ENCODE measurements at regions not wholly inside any gene's neighbourhood (a gene's known extent, or its start where the extent isn't known, plus 50 kb on each side); places are given as distances from the start of the nearest gene placed in this dataset.

GRCh38 chr11:115684699-115685098 is 180.5 kb upstream of the CADM1 start:
- TF ChIP-seq, protein P1, sequence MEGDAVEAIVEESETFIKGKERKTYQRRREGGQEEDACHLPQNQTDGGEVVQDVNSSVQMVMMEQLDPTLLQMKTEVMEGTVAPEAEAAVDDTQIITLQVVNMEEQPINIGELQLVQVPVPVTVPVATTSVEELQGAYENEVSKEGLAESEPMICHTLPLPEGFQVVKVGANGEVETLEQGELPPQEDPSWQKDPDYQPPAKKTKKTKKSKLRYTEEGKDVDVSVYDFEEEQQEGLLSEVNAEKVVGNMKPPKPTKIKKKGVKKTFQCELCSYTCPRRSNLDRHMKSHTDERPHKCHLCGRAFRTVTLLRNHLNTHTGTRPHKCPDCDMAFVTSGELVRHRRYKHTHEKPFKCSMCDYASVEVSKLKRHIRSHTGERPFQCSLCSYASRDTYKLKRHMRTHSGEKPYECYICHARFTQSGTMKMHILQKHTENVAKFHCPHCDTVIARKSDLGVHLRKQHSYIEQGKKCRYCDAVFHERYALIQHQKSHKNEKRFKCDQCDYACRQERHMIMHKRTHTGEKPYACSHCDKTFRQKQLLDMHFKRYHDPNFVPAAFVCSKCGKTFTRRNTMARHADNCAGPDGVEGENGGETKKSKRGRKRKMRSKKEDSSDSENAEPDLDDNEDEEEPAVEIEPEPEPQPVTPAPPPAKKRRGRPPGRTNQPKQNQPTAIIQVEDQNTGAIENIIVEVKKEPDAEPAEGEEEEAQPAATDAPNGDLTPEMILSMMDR (IDR thresholded peaks at IDR 0.05) = no peak
- Mint-ChIP-seq H3K27me3 (ENCODE audit: low read depth in 2 of 2) (peaks cover 0 to 12% of the 10 kb centered on the region in 2 donors), H3K27ac (no peak overlapping the region), H3K9me3 (peaks cover 3 to 12% of the 10 kb centered on the region in 2 donors), H3K36me3 (no peaks in the 10 kb centered on the region), H3K4me1 (no peaks in the 10 kb centered on the region), H3K4me3 (no peak overlapping the region)
- ATAC-seq = no peak
- no peak for DNase-seq
- H3K27ac ChIP-seq (ENCODE audit: low read length) = no peak overlapping the region
- H3K4me1 ChIP-seq (ENCODE audit: control insufficient read depth, insufficient read depth, low read length) = no peaks in the 10 kb centered on the region
- intact Hi-C loops (cut with micrococcal nuclease) = no loop called here
- H3K9me3 ChIP-seq (ENCODE audit: control insufficient read depth, insufficient read depth, low read length) = no peaks in the 10 kb centered on the region
- no peak overlapping the region for H3K4me3 ChIP-seq (ENCODE audit: low read length)
- H3K27me3 ChIP-seq (ENCODE audit: control insufficient read depth, insufficient read depth, low read length) = no peaks in the 10 kb centered on the region
- no peaks in the 10 kb centered on the region for H3K36me3 ChIP-seq (ENCODE audit: control insufficient read depth, insufficient read depth, low read length)
- WGBS (ENCODE audit: insufficient coverage) = 85% methylated on average over 8 of the region's 8 CpGs

DNA sequence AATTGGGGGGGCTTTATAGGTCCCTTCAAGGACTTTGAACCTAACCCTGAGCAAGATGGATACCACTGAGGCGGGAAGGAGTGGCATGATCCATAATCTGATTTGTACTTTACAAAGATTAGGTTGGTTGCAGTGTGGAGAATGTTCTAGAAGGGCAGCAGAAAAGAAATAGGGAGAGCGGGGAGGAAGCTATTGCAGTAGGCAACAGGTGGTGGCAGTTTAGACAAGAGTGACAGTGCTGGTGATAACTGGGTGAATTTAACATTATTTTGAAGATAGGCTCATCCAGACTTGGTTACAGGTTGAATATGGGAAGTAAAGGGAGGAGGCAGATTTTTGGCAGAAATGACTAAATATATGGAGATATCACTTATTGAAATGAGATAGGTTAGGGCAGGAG is 179.9 kb upstream of the CADM1 start:
- no peak overlapping the region for H3K4me3 ChIP-seq (ENCODE audit: low read length)
- TF ChIP-seq, protein P1 (IDR thresholded peaks at IDR 0.05) = no peak
- H3K9me3 ChIP-seq (ENCODE audit: control insufficient read depth, insufficient read depth, low read length) = no peaks in the 10 kb centered on the region
- DNase-seq (no peak), ATAC-seq (no peak)
- peaks cover 3 to 12% of the 10 kb centered on the region in 2 donors for H3K9me3 Mint-ChIP-seq
- H3K4me1 ChIP-seq (ENCODE audit: control insufficient read depth, insufficient read depth, low read length) = no peaks in the 10 kb centered on the region
- intact Hi-C loops (cut with micrococcal nuclease) = no loop called here
- no peaks in the 10 kb centered on the region for H3K36me3 Mint-ChIP-seq
- H3K27me3 Mint-ChIP-seq (ENCODE audit: low read depth in 2 of 2) = peaks cover 0 to 12% of the 10 kb centered on the region in 2 donors
- 92% methylated on average over 2 of the region's 2 CpGs for WGBS (ENCODE audit: insufficient coverage)
- no peaks in the 10 kb centered on the region for H3K36me3 ChIP-seq (ENCODE audit: control insufficient read depth, insufficient read depth, low read length)
- no peaks in the 10 kb centered on the region for H3K4me1 Mint-ChIP-seq
- no peaks in the 10 kb centered on the region for H3K27me3 ChIP-seq (ENCODE audit: control insufficient read depth, insufficient read depth, low read length)
- no peak overlapping the region for H3K27ac Mint-ChIP-seq
- no peak overlapping the region for H3K27ac ChIP-seq (ENCODE audit: low read length)
- no peak overlapping the region for H3K4me3 Mint-ChIP-seq

GRCh38 chr11:115682888-115683287 is 178.7 kb upstream of the CADM1 start:
- no peaks in the 10 kb centered on the region for H3K36me3 ChIP-seq (ENCODE audit: control insufficient read depth, insufficient read depth, low read length)
- H3K27me3 ChIP-seq (ENCODE audit: control insufficient read depth, insufficient read depth, low read length) = no peaks in the 10 kb centered on the region
- Mint-ChIP-seq H3K9me3 (peaks cover 3 to 12% of the 10 kb centered on the region in 2 donors), H3K36me3 (no peaks in the 10 kb centered on the region), H3K4me1 (no peaks in the 10 kb centered on the region), H3K4me3 (no peak overlapping the region), H3K27ac (no peak overlapping the region), H3K27me3 (ENCODE audit: low read depth in 2 of 2) (peaks cover 0 to 12% of the 10 kb centered on the region in 2 donors)
- intact Hi-C loops (cut with micrococcal nuclease) = no loop called here
- TF ChIP-seq, protein P1 (IDR thresholded peaks at IDR 0.05) = no peak
- WGBS (ENCODE audit: insufficient coverage) = 54% methylated on average over 2 of the region's 3 CpGs
- ATAC-seq (no peak), DNase-seq (no peak)
- H3K4me3 ChIP-seq (ENCODE audit: low read length) = no peak overlapping the region
- H3K27ac ChIP-seq (ENCODE audit: low read length) = no peak overlapping the region
- H3K4me1 ChIP-seq (ENCODE audit: control insufficient read depth, insufficient read depth, low read length) = no peaks in the 10 kb centered on the region
- no peaks in the 10 kb centered on the region for H3K9me3 ChIP-seq (ENCODE audit: control insufficient read depth, insufficient read depth, low read length)

GRCh38 chr11:115682101-115682500 is 177.9 kb upstream of the CADM1 start:
- Histone ChIP-seq H3K27ac (ENCODE audit: low read length) (no peak overlapping the region), H3K4me1 (ENCODE audit: control insufficient read depth, insufficient read depth, low read length) (no peaks in the 10 kb centered on the region), H3K36me3 (ENCODE audit: control insufficient read depth, insufficient read depth, low read length) (no peaks in the 10 kb centered on the region), H3K9me3 (ENCODE audit: control insufficient read depth, insufficient read depth, low read length) (no peaks in the 10 kb centered on the region), H3K27me3 (ENCODE audit: control insufficient read depth, insufficient read depth, low read length) (no peaks in the 10 kb centered on the region), H3K4me3 (ENCODE audit: low read length) (no peak overlapping the region)
- TF ChIP-seq, protein P1 (IDR thresholded peaks at IDR 0.05) = no peak
- Mint-ChIP-seq H3K4me1 (no peaks in the 10 kb centered on the region), H3K27ac (no peak overlapping the region), H3K36me3 (no peaks in the 10 kb centered on the region), H3K27me3 (ENCODE audit: low read depth in 2 of 2) (peaks cover 0 to 12% of the 10 kb centered on the region in 2 donors), H3K4me3 (no peak overlapping the region), H3K9me3 (peaks cover 3 to 12% of the 10 kb centered on the region in 2 donors)
- intact Hi-C loops (cut with micrococcal nuclease) = no loop called here
- ATAC-seq (no peak), DNase-seq (no peak)
- WGBS (ENCODE audit: insufficient coverage) = 84% methylated on average over 4 of the region's 5 CpGs
